HCT116 (cell line): ENCODE measurements at regions not wholly inside any gene's neighbourhood (a gene's known extent, or its start where the extent isn't known, plus 50 kb on each side); places are given as distances from the start of the nearest gene placed in this dataset.

Experiments
- ATAC-seq: fragments of 200-7000 bp; cut with Tn5 transposase; 2 replicates; pipeline ENCODE4 v1.9.1; 2020; ENCODE audit warnings: mild to moderate bottlenecking, moderate library complexity
- BruUV-seq: library from RNA; stranded (reverse); fragments of 400-500 nt; replicated peaks from 2 replicates; lab custom pipeline; 2021; lab: Mats Ljungman, UMichigan
- CTCF ChIA-PET: fragments of 300-600 bp; sonication (Branson Sonifier 250); formaldehyde crosslinking; loops from one replicate; lab custom pipeline; 2021; ENCODE audit warnings: antibody characterized with exemption; lab: Charles Lee
- POLR2A ChIA-PET: fragments of 300-600, 350-600 bp; sonication (Branson Sonifier 250); formaldehyde crosslinking; loops from one replicate; lab custom pipeline; 2021; ENCODE audit warnings: antibody characterized with exemption; lab: Charles Lee
- RAD21 ChIA-PET, 2 experiments: fragments of 300-600 bp; sonication (Branson Sonifier 250); formaldehyde crosslinking; loops; one replicate each; lab custom pipeline; 2023; ENCODE audit warnings: low total read pairs in 2 of 2; ENCODE audit not compliant: uncharacterized antibody in 2 of 2, unreplicated experiment in 2 of 2, low non-redundant PET in 1 of 2; lab: Charles Lee
- DNase-seq: peaks from one replicate; pipeline ENCODE4 v3.0.0-alpha.2; 2010; ENCODE audit warnings: low read depth, low spot score
- H2AFZ ChIP-seq: fragments of 200-600 bp; shearing (Covaris generic), sonication (generic); 2 replicates; pipeline ENCODE4 v1.6.1; 2017; ENCODE audit warnings: low read depth, mixed run types, mixed read lengths, antibody characterized with exemption, low read length; ENCODE audit not compliant: poor library complexity, severe bottlenecking
- H3K27ac ChIP-seq: 2 replicates; pipeline ENCODE4 v1.5.1; 2012; ENCODE audit warnings: low read depth, low read length
- H3K27me3 ChIP-seq: fragments of 200-600 bp; sonication (generic); 2 replicates; pipeline ENCODE4 v1.6.1; 2016; ENCODE audit warnings: mixed run types, low read length, mixed read lengths; ENCODE audit not compliant: insufficient read depth
- H3K36me3 ChIP-seq, 2 experiments: fragments of 200-500 bp in 1 of 2; fragments of 200-600 bp in 1 of 2; sonication (Bioruptor generic) in 1 of 2; sonication (generic) in 1 of 2; 2 replicates each; pipeline versions ENCODE4 v1.5.1 to v1.6.1; 2014 to 2016; ENCODE audit warnings: low read length in 2 of 2, inconsistent platforms in 1 of 2, mixed read lengths in 1 of 2, mixed run types in 1 of 2; ENCODE audit not compliant: insufficient read depth in 2 of 2, control insufficient read depth in 1 of 2
- H3K4me1 ChIP-seq, 2 experiments: fragments of 200-600 bp in 1 of 2; sonication (generic) in 1 of 2; 2 replicates each; pipeline versions ENCODE4 v1.5.1 to v1.6.1; 2012 to 2017; ENCODE audit warnings: low read length in 2 of 2, inconsistent platforms in 1 of 2, mild to moderate bottlenecking in 1 of 2, mixed read lengths in 1 of 2, mixed run types in 1 of 2, moderate library complexity in 1 of 2; ENCODE audit not compliant: insufficient read depth in 2 of 2, control insufficient read depth in 1 of 2
- H3K4me2 ChIP-seq: fragments of 200-600 bp; sonication (generic); 2 replicates; pipeline ENCODE4 v1.6.1; 2017; ENCODE audit warnings: mixed run types, low read length, mixed read lengths
- H3K4me3 ChIP-seq, 2 experiments: fragments of 200-600 bp in 1 of 2; sonication (generic) in 1 of 2; replicated peaks in 1 of 2; 2 replicates each; pipeline ENCODE4 v1.5.1; 2011 to 2016; ENCODE audit warnings: low read length in 2 of 2, control low read depth in 1 of 2, low read depth in 1 of 2, mild to moderate bottlenecking in 1 of 2, mixed read lengths in 1 of 2, mixed run types in 1 of 2
- H3K79me2 ChIP-seq: fragments of 200-600 bp; sonication (generic); 2 replicates; pipeline ENCODE4 v1.6.1; 2017; ENCODE audit warnings: mild to moderate bottlenecking, mixed run types, low read length, moderate library complexity, mixed read lengths; ENCODE audit not compliant: insufficient read depth
- H3K9ac ChIP-seq: fragments of 200-600 bp; sonication (generic); 2 replicates; pipeline ENCODE4 v1.6.1; 2016; ENCODE audit warnings: low read length, mixed read lengths
- H3K9me2 ChIP-seq: fragments of 200-600 bp; sonication (generic), shearing (Covaris generic); 2 replicates; pipeline ENCODE4 v1.6.1; 2017; ENCODE audit warnings: mixed run types, mild to moderate bottlenecking, moderate library complexity; ENCODE audit not compliant: insufficient read depth
- H3K9me3 ChIP-seq, 2 experiments: fragments of 200-500 bp in 1 of 2; fragments of 200-600 bp in 1 of 2; sonication (Bioruptor generic) in 1 of 2; sonication (generic) in 1 of 2; 2 replicates each; pipeline ENCODE4 v1.6.1; 2014 to 2017; ENCODE audit warnings: low read length in 2 of 2, mixed read lengths in 2 of 2, inconsistent platforms in 1 of 2, low read depth in 1 of 2, mild to moderate bottlenecking in 1 of 2, mixed run types in 1 of 2, moderate library complexity in 1 of 2; ENCODE audit not compliant: control insufficient read depth in 1 of 2, insufficient read depth in 1 of 2
- H4K20me1 ChIP-seq: fragments of 200-600 bp; sonication (generic), shearing (Covaris generic); 2 replicates; pipeline ENCODE4 v1.6.1; 2017; ENCODE audit warnings: mixed run types, mild to moderate bottlenecking, moderate library complexity; ENCODE audit not compliant: insufficient read depth
- ATF3 ChIP-seq: IDR thresholded peaks from 2 replicates; pipeline ENCODE4 v1.6.1; 2012
- CBX3 ChIP-seq: IDR thresholded peaks from 2 replicates; pipeline ENCODE4 v1.6.1; 2012; ENCODE audit warnings: low read depth
- EGR1 ChIP-seq: IDR thresholded peaks from 2 replicates; pipeline ENCODE4 v1.6.1; 2012; ENCODE audit warnings: low read depth
- ELF1 ChIP-seq: IDR thresholded peaks from 2 replicates; pipeline ENCODE4 v1.6.1; 2012; ENCODE audit warnings: low read depth, borderline replicate concordance
- EZH2 ChIP-seq: fragments of 200-600 bp; sonication (generic); IDR thresholded peaks from 2 replicates; pipeline ENCODE4 v1.6.1; 2017; ENCODE audit warnings: antibody characterized with exemption, mixed run types
- EZH2phosphoT487 ChIP-seq: fragments of 200-600 bp; IDR thresholded peaks from 2 replicates; pipeline ENCODE4 v1.6.1; 2018; ENCODE audit warnings: antibody characterized with exemption, borderline replicate concordance
- JUND ChIP-seq: IDR thresholded peaks from 2 replicates; pipeline ENCODE4 v1.6.1; 2012
- POLR2A ChIP-seq: IDR thresholded peaks from 2 replicates; pipeline ENCODE4 v1.7.0; 2011; ENCODE audit warnings: borderline replicate concordance; ENCODE audit not compliant: insufficient read depth, insufficient read length; ENCODE audit errors: extremely low read depth
- REST ChIP-seq: IDR thresholded peaks from 2 replicates; pipeline ENCODE4 v1.6.1; 2012; ENCODE audit warnings: low read depth
- SIN3A ChIP-seq: IDR thresholded peaks from 2 replicates; pipeline ENCODE4 v1.6.1; 2012; ENCODE audit warnings: low read depth
- SP1 ChIP-seq: IDR thresholded peaks from 2 replicates; pipeline ENCODE4 v1.6.1; 2012; ENCODE audit warnings: low read depth
- SRF ChIP-seq: IDR thresholded peaks from 2 replicates; pipeline ENCODE4 v1.6.1; 2012; ENCODE audit warnings: low read depth
- YY1 ChIP-seq: IDR thresholded peaks from 2 replicates; pipeline ENCODE4 v1.6.1; 2011; ENCODE audit warnings: low read length, low read depth, moderate library complexity, mild to moderate bottlenecking; ENCODE audit not compliant: insufficient replicate concordance; ENCODE audit errors: extremely low read depth
- ZBTB33 ChIP-seq: IDR thresholded peaks from 2 replicates; pipeline ENCODE4 v1.6.1; 2011; ENCODE audit warnings: mild to moderate bottlenecking, low read length, moderate library complexity; ENCODE audit not compliant: insufficient replicate concordance; ENCODE audit errors: extremely low read depth
- ZFX ChIP-seq: fragments of 450-650 bp; IDR thresholded peaks from 2 replicates; pipeline ENCODE4 v1.6.1; 2017
- ZNF274 ChIP-seq: fragments of 200-500 bp; sonication (Bioruptor generic); IDR thresholded peaks from 2 replicates; pipeline ENCODE4 v1.6.1; 2014; ENCODE audit warnings: mild to moderate bottlenecking, low read depth, low read length, inconsistent platforms
- intact Hi-C: fragments of 100-400 bp; cut with micrococcal nuclease; formaldehyde crosslinking; loops from 2 replicates; pipeline ENCODE4 v1.10.0; 2022

GRCh38 chr5:168048486-168048885, 243.0 kb upstream of the WWC1 start:
- H3K79me2 ChIP-seq = no peaks in the 10 kb centered on the region
- DNase-seq (no peak), ATAC-seq (no peak)
- H4K20me1 ChIP-seq = no peaks in the 10 kb centered on the region
- no peaks in the 10 kb centered on the region for H3K9me3 ChIP-seq
- no peaks in the 10 kb centered on the region for H3K4me1 ChIP-seq
- TF ChIP-seq ZNF274 (no peak), EZH2 (no peak), CBX3 (no peak), ATF3 (no peak), SP1 (no peak), EZH2phosphoT487 (no peak), YY1 (no peak), JUND (no peak), ELF1 (no peak)
- TF ChIP-seq, all 23 proteins: peak for 0
- no peak overlapping the region for H3K9ac ChIP-seq
- intact Hi-C loops = no loop called here
- H3K27me3 ChIP-seq = peaks cover 12% of the 10 kb centered on the region; the same call in 1 of the 2 replicates
- no peaks in the 10 kb centered on the region for H3K36me3 ChIP-seq
- CTCF ChIA-PET = interaction anchor here (1.7 kb wide), 1 partner anchor 9 kb away, joined by 5 read pairs; no protein-coding TSS in a partner anchor
- H2AFZ ChIP-seq = no peak overlapping the region
- no peaks in the 10 kb centered on the region for H3K9me2 ChIP-seq
- H3K27ac ChIP-seq = no peak overlapping the region
- no peak overlapping the region for H3K4me2 ChIP-seq
- no TSS peak for BruUV-seq
- POLR2A ChIA-PET = no interaction called here
- RAD21 ChIA-PET = no interaction called here
- H3K4me3 ChIP-seq = no peak overlapping the region

- Histone ChIP-seq H3K36me3 (no peaks in the 10 kb centered on the region), H4K20me1 (no peaks in the 10 kb centered on the region)
- TF ChIP-seq ZFX (no peak), YY1 (no peak), REST (no peak), SRF (no peak), POLR2A (no peak), EZH2 (no peak), ZBTB33 (no peak), ZNF274 (no peak), SIN3A (no peak), EGR1 (no peak), ATF3 (no peak), JUND (no peak)
Observed at GRCh38 chr5:168052686-168053085, 238.8 kb upstream of the WWC1 start.

More at GRCh38 chr5:168052686-168053085, 238.8 kb upstream of the WWC1 start:
- no peak for DNase-seq
- H3K4me3 ChIP-seq = no peak overlapping the region
- BruUV-seq = no TSS peak
- ChIA-PET CTCF (no interaction called here), RAD21 (no interaction called here), POLR2A (no interaction called here)
- H3K9ac ChIP-seq = no peak overlapping the region
- H3K9me2 ChIP-seq = no peaks in the 10 kb centered on the region
- H3K4me1 ChIP-seq = no peaks in the 10 kb centered on the region
- H3K27me3 ChIP-seq = peaks cover 9% of the 10 kb centered on the region; the same call in 1 of the 2 replicates
- no peak for ATAC-seq
- H3K9me3 ChIP-seq = no peaks in the 10 kb centered on the region
- intact Hi-C loops = no loop called here
- H3K27ac ChIP-seq = no peak overlapping the region
- no peaks in the 10 kb centered on the region for H3K79me2 ChIP-seq
- no peak overlapping the region for H2AFZ ChIP-seq
- no peak overlapping the region for H3K4me2 ChIP-seq
